ENCODE measurements at regions not wholly inside any gene's neighbourhood (a gene's known extent, or its start where the extent isn't known, plus 50 kb on each side); places are given as distances from the start of the nearest gene placed in this dataset.

DNA sequence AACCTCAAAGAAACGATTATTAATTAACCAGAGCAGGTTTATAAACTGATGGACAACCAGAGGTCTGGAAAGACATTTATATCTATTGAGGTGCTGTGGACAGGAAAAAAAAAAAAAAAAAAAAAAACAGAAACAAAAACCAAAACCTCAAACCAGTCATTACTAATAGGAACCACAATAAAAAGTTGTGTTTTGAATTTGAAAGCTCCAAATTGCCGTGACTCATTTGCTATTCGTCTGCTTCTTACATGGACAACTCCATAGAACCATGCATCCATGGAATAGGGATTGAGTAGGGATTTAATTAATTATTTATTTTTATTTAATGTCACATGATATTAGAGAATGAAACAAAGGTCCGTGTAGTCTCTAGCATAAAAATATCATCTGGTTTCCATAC, 134.1 kb upstream of the SSTR1 start:
- DNase-seq = no peak

DNA sequence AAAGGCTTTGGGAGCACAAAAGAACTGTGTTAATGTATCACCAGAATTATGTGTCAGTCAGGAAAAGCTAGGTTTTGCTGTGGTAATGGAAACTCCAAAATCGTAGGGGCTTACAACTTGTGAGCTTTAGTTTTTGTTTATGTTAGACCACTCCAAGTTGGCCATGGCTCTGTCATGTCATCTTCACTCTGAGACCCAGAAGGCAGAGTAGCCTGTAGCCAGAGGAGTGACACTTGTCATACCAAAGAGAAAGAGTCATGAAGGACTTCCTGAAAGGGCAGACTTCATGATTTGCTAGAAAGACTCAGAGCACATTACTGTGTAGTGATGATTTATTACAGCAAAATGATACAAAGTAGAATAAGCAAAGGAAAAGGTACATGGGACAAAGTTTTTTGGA, 133.6 kb upstream of the SSTR1 start:
- DNase-seq = no peak

DNA sequence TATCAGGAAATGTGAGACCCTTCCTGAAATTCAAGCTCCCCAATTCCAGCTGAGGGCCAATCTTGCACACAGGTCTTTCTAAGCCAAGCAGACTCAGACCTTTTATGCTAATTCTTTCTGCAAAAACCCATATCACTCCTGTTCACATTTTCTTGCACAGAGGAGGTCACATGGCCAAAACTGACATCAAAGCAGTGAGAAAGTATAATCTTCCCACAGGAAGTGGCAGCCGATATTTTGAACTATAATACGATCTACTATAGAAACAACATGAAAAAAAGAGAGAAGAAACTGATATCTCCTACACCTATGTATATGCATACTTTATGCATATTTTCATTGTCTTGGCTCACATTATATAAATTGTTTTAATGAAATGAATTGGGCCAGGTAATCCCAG, 132.9 kb upstream of the SSTR1 start:
- no peak for DNase-seq

DNA sequence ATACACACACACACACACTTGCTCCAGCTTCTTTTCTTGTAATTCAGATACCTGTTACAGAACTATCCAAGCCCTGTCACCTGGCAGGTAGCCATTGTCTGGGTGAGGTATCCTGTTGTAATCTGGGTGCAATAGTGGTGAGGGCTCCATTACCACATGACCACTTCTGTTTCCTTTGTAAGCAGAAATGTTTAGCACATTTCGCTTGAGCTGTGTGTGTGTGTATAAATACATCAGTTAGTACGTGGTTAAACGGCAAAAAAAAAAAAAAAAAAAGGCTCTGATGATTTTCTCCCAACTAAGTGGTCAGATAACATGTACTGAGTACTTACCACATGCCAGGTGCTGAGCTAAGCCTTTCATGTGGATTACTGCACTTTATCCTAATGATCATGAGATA, 129.3 kb upstream of the SSTR1 start:
- no peak for DNase-seq

GRCh38 chr14:38079268-38079667, 128.4 kb upstream of the SSTR1 start:
- DNase-seq = no peak

DNA sequence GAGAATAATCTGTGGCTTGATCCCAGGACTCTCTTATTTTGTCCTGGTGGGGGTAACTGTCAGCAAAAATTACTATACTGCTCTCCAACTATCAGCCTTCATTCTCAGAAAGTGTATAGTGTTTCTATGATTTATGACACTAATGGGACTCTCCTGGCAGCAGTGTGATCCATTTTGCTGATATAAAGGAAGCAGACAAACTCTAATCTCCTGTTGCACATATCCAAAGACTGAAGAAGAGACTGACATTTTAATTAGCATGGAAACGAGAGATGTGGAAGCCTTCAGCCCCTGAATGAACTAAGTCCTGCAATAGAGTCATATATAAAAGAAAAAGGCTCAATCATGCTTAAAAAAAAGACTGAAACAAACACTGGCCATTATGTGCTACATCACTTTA, 127.8 kb upstream of the SSTR1 start:
- no peak for DNase-seq

DNA sequence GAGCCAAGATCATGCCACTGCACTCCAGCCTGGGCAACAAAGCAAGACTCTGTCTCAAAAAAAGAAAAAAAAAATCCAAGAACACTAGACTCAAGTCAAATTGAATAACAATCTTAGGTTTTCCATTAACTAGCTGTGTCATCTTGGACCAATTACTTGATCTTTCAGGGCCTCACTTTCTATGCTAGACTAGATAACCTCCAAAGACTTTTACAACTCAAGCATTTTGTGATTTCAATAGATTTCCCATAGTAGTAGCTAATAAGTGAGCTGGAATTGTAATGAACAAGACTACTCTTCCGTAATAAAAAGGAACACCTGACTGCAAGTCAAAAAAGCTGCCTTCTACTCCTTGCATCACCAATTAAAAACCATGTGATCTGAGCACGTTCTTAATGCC, 127.0 kb upstream of the SSTR1 start:
- DNase-seq = no peak

DNA sequence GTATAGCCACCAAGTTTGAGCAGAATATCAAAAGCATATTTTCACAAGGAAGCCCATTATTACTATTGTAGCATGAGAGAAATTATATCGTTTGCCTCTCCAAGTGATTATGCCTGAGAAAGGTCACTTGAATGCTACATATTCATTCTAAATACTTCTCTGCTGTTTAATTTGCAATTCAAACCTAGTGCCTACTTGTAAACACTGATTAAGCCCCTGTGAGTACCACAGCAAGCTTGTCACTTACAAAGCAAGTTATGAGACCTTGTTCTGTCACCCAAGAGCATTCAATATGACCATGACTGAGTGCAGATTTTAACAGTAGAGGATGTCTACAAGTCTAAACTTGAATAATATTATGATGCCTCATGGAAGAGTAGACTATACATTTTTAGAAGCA, 124.7 kb upstream of the SSTR1 start:
- DNase-seq = no peak

DNA sequence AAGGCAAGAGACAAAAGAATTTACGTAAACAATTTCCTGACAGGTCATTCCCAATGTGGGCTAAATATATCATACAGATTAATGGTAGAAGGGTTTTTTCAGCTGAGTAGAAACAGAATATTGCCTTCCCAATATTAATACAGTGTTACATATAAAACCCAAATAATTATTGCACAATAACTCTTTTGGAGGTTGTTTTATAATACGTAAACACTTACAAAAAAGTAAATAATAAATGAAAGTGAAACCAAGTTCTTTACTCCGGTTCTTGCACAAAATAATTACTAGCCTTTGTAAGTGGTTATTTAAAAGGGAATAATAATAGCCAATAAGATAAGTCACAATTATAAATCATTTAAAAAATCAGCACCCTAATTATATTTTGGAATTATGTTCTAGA, 118.6 kb upstream of the SSTR1 start:
- no peak for DNase-seq

DNA sequence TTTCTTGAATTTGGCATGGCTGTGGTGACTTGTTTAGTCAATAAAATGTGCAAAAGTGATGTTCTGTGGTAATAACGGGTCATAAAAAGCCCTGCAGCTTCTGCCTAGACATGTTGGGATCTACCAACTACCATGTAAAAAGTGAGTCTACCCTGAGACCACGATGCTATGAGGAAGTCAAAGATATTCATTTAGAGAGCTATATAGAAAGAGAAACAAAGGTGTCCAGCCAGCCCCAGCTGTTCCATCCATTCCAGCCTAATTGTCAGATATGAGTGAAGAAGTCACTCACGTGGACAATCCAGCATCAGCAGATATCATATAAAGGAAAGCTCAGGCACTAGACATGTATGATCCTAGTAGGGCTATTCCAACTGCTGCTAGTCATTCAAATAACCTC, 117.2 kb upstream of the SSTR1 start:
- no peak for DNase-seq

GRCh38 chr14:38098074-38098836, 109.4 kb upstream of the SSTR1 start:
- DNase-seq = no peak

DNA sequence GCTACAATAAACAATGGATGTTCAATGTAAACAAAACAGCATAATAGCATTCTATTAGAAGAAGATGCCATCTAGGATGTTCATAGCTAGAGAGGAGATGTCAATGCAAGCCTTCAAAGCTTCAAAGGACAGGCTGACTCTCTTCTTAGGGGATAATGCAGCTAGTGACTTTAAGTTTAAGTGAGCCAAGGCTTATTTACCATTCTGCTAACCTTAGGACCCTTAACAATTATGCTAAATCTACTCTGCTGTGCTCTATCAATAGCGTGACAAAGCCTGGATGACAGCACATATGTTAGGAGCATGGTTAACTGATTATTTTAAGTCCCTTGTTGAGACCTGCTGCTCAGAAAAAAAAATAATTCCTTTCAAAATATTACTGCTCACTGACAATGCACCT, 106.0 kb upstream of the SSTR1 start:
- DNase-seq = no peak

DNA sequence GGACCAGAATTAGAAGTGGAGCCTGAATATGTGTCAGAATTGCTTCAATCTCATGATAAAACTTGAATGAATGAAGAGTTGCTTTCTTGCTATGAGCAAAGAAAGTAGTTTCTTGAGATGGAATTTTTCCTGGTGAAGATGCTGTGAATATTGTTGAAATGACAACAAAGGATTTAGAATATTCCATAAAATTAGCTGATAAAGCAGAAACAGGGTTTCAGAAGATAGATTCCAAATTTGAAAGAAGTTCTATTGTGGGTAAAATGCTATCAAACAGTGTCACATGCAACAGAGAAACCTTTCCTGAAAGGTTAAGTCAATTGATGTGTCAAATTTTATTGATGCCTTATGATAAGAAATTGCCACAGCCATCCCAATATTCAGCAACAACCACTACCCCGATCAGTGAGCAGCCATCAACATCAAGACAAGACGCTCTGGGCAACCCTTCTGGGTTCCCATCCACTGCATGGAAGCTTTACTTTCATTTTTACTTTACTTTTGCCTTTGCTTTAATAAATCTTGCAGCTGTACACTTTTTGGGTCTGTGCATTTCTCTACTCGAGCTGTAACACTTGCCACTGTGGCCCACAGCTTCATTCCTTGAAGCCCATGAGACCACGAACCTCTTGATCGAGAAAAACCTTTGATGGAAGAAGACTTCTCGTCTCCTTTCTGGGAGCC, 104.0 kb upstream of the SSTR1 start:
- no peak for DNase-seq

DNA sequence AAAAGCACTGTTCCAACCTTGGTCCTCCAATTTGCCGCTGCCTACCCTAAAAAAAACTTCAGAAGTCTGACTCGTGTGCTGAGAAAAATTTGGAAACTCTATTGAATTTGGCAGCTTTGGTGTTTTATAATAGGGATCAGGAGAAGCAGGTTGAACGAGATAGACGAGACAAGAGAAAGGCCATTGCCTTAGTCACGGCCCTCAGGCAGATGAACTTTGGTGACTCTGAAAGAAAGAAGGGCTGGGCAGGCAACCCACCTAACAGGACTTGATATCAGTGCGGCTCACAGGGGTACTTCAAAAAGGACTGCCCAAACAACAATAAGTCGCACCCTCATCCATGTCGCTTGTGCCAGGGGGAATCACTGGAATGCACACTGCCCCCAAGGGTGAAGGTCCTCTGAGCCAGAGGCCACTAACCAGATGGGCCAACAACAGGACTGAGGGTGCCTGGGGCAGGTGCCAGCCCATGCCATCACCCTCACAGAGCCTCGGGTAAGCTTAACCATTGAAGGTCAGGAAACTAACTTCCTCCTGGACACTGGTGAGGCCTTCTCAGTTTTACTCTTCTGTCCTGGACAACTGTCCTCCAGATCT, 102.5 kb upstream of the SSTR1 start:
- no peak for DNase-seq

- no peak for DNase-seq
Observed at GRCh38 chr14:38107216-38107631, 100.5 kb upstream of the SSTR1 start.

DNA sequence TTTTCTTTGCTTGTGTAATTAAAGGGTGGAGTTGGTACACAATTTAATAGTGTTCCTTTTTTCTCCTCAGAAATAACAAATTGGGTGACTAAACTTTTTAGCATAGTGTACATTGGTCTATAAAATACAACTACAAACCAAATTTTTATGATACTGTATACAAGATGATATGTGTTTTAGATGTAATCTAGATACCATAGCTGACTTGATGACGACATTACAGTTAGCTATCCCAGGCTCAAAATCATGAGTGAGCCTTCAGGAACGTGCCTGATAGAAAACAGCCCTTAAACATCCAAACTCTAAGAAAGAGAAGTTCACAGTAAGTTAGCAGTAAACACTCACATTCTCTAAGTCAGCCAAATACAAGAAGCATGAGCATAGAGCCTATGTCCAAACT, 99.0 kb upstream of the SSTR1 start:
- DNase-seq = no peak

GRCh38 chr14:38110258-38110657, 97.4 kb upstream of the SSTR1 start:
- DNase-seq = no peak

GRCh38 chr14:38111046-38111445, 96.7 kb upstream of the SSTR1 start:
- no peak for DNase-seq

- DNase-seq = no peak
Observed at GRCh38 chr14:38113546-38113945, 94.2 kb upstream of the SSTR1 start.

DNA sequence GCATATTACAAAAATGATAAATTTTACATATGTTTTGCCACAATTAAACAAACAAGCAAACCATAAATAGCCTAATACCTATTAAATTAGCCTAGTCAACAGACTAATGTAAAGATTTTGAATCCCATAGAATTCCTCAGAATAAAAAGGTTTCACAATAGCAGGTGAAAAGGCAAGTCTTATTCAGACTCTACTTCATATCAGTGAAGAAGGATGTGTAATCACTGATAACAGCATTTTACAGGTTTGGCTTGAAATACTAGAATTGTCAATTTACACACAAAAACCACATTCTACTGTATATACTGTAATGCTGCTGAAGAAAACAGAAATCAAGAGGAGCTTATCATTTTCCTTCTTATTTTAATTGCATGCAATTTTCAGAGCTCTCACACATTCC, 90.8 kb upstream of the SSTR1 start:
- DNase-seq = no peak

GRCh38 chr14:38120109-38120508, 87.6 kb upstream of the SSTR1 start:
- no peak for DNase-seq

DNA sequence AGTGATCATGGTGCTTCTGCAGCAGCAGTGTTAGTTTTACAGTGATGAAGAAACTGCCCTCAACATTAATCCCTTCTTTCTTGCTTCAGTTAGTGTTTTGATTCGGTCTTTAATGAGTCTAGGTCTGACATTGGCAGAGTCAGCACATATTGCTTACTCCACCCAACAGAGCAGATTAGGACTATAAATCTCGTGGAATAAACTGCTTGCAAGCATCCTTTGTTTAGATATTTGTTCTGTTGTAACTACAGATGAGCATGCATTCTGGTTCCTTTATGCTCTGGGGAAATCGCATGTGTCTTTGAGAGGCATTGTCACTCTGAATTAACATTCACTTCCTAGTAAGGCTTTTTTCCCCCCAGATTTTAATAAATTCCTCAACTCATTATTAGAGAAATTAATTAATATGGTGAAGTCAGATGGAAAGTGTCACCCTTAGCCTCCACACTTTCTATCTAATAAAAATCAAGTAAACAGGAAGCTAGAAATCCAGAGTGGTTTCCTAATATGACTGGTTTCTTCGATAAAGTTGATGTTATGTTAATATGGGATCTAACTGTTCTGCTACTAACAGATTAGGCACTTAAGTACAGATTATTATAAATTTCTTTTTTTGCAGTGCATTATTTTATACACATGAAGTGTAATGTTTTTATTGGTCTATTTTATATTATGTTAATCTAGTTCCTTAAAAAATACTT, 86.2 kb upstream of the SSTR1 start:
- no peak for DNase-seq

DNA sequence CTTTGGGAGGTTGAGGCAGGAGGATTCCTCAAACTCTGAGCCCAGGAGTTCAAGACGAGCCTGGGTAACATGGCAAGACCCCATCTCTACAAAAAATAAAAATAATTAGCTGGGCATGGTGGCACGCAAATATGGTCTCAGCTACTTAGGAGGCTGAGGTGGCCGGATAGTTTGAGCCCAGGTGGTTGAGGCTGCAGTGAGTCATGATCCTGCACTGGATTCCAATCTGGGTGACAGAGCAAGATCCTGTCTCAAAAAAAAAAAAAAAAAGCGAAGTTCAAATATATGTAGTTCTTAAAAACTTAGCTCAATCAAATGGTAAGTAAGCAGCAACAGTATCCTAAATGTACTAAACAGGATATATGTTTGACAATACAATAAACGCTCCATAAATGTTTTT, 85.5 kb upstream of the SSTR1 start:
- DNase-seq = no peak

- DNase-seq = no peak
Observed at GRCh38 chr14:38124506-38124905, 83.2 kb upstream of the SSTR1 start.

Measured in NCI-H2171 treated with DMSO at 0.1 percent for 48 hours (cell line).